HG02798 (cell line): ENCODE measurements at regions not wholly inside any gene's neighbourhood (a gene's known extent, or its start where the extent isn't known, plus 50 kb on each side); places are given as distances from the start of the nearest gene placed in this dataset.

Source experiments
- ATAC-seq: cut with Tn5 transposase; IDR thresholded peaks from one replicate; pipeline ENCODE4 v1.9.1; 2021; ENCODE audit warnings: mild to moderate bottlenecking; ENCODE audit not compliant: unreplicated experiment, poor library complexity

DNA sequence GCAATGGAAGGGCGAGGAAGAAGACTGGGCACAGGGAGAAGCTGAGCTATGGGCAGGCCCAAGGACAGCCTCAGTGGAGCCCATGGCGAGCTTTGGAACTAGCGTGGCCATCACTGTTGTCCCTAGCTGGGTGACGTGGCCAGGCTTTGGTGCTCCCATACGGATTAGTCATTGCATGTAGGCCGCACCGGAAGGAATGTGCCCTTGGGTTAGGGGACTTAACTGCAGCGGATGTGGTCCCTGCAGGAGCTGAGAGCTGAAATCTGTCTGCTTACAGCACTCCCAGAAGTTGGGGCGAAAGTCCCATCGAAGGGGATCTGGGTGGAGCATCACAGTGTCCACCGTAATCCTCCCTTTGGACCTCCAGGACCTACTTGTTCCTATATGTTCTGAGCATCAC is 133.7 kb downstream of the PAPOLA start:
- no peak for ATAC-seq

DNA sequence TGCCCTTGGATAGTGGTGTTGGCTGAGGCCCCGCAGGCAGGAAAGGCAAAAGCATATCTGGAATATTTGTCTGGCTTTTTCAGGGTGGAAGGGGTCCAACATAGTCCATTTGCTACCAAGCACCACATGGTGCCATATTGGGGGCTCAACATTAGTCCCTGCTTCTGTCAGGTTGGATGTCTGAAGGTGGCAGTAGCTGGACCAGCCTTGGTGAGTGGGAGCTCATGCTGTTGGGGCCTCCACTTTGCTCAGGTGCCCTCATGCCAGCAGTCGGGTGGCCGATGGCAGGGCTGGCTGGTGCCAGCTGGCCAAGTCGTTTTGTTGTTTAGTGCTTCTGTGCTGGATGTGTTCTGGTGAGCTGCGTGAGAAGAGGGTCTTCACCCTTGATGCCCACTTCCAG is 135.3 kb downstream of the PAPOLA start:
- no peak for ATAC-seq

DNA sequence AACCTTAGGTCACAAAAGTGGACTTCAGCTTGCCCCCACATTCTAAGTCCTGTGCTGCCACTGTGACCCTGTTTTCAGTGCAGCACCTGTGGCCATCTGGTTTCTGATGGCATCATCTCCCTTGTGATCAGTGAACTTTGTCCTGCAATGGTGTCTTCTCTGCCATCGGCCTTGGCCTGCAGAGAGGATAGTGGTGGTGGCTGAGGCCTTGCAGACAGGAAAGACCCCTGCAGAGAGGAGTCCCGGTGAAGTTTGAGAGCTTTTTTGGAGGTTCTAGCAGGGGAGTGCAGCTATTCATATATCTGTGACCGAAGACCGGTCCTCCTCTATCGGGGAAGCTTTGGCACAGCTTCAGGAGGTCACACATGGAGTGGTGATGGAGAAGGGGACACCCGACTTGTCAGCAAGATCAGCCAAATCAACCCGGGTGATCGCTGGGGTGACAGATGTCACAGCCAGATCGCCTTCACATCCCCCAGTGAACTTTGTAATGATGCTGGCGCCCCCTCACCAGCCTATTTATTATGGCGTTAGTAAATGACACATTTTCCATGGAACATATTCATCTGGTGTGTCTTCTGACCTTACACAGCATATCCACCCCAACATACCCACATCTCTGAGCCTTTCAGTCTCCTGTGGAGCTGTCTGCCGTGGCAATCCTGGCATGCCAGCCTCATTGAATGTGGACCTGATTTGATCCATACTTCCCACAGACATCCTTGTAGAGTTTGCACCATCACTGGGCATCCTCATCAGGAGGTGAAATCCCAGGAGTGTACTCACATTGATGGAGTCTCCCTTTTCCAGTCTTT is 136.1 kb downstream of the PAPOLA start:
- ATAC-seq: no peak

DNA sequence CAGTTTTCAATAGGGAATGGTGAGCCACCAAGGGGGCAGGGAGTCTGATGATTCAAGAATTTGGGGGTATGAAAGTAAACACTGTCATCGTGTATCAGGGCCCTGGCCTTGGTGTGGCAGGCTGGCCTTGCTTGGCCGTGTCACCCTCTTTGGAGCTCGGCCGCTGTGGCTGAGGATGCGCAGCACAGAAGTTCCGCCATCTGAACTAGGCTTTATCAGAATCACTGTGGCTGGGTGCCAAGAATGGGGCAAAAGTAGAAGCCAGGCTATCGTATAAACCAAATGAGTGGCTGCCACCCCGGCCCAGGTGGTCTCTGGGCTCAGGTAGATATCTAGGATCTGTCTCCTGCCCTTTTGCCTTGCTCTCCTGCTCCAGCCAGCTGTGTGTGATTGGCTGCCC is 137.4 kb downstream of the PAPOLA start:
- ATAC-seq: no peak

DNA sequence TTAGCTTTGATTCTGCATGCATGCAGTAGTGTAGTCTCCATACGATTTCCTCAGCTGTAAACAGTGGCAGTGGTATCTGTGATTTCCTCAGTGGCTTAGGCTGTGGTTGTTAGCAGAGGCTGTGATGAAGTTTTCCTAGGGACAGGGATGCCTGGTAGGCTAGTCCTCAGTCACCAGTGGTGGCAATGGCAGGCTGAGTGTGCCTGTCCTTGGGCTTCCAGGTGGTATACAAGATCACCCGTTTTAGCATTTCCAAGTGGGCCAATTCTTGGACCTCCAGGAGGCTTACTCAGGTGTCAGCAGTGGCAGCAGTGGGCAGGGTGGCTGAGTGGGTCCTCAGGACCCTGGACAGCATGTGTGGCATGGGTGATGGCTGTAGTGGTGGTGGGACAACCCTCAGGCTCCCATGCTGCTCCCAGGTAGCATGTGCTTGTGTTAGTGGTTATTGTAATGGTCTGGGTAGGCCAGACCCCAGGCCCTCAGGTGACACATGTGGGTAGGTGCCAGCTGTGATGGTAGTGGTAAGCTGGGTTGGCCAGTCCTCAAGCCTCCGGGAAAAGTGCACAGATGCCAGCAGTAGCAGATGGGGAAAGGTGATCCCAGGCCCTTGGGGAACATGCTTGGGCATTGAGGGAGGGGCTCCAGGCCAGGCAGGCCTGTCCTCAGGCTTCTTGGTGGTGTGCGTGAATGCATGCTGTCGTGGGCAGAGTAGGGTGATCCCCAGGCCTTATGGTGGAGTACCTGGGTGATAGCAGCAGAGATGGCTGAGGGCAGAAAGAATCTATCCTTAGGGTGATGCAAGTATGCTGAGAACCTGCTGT is 146.5 kb downstream of the PAPOLA start:
- ATAC-seq: no peak

DNA sequence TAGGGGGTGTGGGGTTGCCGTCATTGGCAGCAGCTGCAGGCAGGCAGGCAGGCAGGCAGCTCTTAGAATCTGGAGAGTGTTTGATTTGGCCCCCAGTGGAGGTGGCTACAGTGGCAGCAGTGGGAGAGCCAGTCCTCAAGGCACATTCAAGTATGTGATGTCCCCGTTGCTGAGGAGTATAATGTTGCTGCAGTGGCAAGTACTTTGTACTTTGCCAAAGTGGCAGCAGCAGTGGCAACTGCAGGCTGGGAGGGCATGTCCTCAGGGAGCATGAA is 147.1 kb downstream of the PAPOLA start:
- no peak for ATAC-seq

DNA sequence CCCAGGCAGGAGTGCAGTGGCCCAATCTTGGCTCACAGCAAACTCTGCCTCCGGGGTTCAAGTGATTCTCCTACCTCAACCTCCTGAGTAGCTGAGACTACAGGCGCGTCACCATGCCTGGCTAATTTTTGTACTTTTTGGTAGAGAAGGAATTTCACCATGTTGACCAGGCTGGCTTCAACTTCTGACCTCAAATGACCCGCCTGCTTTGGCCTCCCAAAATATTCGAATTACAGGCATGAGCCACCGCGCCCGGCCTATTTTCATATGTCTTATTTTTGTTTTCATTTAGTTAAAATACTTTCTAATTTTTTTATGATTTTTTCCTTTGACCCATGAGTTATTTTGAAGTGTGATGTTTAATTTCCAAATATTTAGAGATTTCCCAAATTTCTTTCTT is 143.6 kb upstream of the VRK1 start:
- ATAC-seq: no peak

DNA sequence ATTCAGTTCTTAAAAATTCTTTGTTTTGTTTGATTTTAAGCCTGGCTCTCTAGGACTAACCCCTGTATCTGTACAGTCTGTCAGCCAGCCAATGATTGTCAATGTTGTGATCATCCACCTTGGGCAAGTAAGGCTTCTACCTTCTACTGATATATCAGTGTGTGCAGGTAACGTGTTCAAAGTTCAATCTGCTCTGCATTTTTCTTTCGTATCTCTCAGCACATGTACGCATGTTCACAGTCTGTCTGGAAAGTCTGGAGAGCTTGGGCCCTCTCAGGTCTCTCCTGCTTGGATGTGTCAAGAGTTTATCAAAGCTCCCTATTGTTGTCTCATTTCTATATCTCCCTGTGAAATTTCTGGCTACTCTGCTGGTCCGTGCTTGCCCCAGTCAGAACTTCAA is 138.6 kb upstream of the VRK1 start:
- ATAC-seq: no peak

DNA sequence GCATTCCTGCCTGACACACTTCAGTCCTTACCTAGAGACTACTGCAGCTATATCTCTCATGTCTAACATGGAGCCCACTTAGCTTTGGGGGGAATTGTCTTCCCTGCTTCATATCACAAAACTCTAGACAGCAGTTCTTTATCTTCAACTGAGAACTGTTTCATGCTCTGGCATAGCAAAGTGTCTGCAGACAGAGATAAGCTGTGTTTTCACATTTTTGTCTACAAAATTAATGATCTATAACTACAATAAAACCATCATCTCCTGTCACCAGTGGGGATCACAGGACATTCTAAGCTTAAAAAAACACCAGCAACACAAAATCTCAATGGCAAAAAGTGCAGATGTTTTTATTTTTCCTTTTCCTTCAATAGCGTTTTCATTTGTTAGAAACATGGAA is 137.1 kb upstream of the VRK1 start:
- ATAC-seq: no peak

DNA sequence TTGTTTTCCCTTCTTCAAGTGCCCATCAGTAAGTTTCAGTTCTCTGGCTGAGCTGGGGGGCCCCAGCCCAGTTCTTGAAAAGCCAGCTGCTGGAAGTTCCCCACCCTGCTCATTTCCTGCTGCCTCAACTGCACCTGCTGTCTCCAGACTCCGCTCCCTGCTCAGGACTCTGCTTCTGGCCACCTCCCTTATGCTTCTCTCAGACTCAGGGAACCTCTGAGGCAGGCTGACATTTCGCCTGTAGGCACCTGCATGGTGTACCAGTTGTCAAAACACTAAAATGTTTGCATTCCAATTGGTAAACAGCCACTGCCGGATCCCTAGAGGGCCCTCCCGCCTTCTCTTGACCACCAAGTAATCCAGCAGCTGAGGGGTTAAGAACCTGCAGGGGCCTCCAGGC is 136.5 kb upstream of the VRK1 start:
- no peak for ATAC-seq

DNA sequence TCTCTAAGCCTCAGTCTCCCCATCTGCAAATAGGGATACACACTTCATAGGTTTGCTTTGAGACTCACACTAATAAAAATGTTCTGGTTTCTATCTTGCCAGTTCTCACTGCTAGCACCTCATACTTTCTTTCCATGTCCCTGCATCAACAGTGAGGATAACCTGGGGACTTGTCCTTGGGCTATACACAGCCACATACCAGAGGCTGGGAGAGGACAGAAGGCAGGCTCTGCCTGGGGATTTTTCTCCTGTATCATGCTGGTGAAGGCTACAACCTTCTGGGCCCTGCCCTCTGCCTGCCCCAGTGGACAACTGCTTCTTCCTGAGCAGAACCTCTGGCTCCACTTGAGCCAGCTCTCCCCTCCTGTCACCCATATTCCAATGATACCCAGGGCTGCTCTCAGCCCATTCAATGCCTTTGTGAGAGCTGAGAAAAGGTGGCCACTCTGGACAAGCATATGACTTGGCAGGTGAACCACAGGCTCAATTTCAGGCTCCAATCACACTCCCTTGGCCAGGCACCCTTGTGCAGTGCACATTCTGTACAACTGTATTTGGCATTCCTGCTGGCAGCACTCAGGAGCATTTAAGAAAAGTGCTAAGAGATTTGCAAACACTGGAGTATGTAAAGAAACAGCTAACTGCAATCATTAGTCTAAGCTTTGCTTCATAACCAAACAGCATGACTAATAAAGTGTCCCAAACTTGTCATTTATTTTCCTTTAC is 135.8 kb upstream of the VRK1 start:
- no peak for ATAC-seq

DNA sequence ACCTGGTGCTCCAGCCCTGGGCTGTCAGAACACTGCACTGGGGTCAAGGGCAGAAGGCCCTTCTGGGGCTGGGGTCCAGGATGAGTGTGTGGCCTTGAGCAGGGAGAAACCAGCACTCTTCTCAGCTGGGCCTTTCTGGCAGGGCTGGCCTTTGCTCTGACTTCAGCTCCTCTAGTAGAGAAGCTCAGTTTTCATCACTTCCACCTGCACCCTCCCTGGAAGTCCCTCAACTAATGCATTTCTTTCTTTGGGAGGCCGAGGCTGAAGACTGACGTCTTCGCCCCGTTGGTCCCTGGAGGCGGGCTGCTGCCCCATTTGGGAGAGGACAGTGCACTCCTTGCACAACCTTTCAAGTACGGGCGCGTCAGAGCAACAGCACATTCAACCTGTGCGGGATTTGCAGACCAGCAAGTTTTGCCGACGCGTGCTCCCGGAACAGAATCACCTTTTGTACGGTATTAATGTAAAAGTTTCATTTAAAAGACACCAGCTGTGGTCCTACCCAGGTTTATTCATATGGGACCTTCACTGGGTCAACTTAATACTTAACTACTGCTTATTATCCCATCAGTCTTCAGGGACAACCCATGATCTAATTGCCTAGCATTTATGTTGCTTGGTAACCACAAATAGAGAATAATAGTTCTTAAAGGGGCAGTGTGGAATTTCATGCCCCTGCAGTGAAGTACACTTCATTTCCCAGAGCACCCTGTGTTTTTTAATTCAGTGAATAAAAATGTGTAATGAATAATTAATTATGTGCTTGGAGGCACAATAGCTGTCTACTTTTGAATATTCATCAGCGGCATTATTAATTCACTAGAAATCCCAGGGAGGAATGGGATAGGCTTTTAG is 134.8 kb upstream of the VRK1 start:
- ATAC-seq: no peak

DNA sequence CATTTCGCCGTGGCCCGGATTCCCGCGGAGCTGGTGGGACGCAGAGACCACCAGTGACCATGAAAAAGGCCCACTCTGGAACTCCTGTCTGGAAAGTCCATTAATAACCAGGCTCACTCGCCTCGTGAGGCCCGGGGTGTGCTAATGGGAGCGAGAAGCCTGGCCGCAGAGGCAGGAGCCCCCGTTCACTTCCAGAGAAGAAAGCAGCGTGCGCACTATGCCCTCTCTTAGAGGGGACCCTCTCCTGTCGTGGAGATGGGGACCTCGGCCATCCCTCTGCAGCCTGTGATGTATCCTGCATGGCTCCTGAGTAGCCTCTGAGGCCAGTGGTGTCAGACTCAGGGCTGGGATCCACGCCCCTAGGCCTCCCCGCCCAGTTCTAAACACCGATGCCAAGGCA is 134.1 kb upstream of the VRK1 start:
- ATAC-seq: no peak

DNA sequence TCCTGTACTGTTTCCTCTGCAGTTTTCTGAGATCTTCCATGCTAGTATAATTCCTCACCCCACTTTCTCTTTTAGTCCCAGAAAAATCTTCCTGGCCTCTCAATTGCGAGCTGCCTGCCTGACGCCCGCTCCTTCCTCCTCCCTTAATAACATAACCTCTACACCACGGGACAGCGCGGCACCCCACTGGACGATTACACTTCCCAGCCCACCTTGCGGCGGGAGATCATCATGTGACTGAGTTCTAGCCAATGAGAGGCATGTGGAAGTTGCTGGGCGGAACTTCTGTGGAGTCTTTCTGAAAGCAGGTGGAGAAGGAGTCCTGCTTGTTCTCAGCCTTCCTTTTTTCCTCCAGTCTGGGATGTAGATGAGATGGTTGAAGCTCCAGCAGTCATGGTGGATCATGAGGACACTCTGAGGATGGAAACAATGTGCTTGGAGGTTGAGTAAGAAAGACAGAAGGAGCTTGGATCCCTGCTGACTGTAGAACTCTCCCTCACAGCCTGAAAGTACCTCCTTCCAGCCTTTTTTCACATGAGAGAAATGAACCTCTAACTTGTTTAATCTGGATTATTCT is 133.6 kb upstream of the VRK1 start:
- no peak for ATAC-seq

DNA sequence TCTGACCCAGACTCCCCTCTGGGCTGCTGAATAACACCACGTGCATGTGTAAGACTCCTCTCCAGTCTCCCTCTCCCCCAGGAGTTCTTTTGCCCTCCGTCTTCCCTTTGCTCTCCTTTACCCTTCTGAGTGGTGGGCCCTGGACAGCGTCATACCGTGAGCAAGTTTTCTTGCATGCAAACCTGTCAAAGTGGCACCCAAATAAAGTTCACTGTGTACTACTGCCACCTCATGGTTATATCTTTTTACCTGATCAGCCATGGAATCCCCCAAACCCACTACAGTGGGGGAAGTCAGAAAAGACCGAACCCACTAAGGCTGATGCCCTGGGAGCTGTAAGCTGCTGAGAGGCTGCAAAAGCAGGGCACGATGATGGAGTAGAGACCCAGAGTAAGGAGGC is 131.1 kb upstream of the VRK1 start:
- no peak for ATAC-seq

DNA sequence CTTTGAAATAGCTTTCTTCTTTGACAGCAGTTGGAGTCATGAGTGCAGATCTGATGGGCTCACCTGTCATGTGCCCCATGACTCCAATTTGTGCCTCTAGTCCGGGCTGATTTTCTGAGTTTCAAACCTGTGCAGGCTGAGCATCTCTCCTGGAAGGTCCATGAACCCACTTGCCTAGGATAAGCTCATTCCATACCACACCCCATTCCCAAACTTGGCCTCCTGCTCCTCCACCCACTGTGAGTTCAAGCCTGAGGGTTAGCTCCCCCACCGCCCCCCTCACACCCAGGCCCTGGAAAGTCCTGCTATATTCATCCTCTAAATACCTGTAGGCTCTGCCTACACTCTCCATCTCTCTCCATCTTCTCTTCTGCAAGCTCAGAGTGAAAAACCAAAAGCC is 126.8 kb upstream of the VRK1 start:
- ATAC-seq: no peak

DNA sequence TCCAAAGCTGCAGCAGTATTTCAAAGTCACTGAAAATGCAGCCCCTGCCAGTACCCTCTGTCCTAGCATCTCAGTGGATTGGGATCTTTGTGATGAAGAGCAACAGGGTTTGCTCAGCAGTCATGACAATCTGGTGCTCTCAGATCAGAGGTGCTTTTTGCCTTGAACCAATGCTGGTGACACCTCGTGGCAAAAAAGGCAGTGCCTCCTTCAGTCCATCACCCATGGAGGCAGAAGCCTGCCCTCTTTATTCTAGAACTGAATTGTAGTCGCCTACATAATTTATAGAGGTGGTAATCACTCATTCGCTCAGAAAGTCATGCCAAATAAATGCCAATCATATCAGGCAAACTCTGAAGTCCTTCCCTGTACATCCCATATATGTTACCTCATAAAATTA is 126.0 kb upstream of the VRK1 start:
- no peak for ATAC-seq

DNA sequence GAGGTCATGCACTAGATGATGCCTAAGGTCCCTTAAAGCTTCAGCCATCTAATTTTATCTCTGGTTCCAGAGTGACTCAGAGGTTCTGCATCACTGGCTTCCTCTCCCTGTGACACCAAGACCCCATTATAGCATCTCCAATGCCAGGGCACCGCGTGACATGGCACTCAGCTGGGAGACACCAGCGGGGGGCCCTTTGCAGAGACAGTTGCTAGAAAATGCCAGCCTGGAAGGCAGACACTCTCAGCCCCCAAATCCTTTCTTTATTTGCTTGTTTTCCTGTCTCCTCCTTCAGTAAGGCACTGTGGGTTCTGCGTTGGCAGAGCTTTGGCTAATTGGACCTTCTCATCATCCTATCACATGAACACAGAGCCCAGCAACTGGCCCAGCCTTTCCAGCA is 123.5 kb upstream of the VRK1 start:
- no peak for ATAC-seq

DNA sequence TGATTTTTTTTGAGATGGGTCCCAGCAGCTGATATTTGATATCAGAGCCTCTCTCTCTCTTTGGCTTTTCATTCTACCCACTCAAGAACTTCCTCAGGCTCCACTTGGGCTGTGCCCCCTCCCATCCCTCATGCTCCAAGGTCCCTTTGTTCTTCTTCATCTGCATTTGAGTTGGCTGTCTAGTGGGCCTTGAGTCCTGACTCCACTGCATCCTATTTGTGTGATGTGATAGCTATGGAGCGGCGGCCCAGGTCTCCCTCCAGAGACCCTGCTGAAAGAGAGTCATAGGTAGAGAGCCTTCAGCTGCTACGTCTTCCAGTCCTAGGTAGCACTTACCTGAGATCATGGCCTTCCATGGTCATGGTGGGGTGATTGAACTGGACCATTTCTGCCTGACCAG is 123.1 kb upstream of the VRK1 start:
- ATAC-seq: no peak

DNA sequence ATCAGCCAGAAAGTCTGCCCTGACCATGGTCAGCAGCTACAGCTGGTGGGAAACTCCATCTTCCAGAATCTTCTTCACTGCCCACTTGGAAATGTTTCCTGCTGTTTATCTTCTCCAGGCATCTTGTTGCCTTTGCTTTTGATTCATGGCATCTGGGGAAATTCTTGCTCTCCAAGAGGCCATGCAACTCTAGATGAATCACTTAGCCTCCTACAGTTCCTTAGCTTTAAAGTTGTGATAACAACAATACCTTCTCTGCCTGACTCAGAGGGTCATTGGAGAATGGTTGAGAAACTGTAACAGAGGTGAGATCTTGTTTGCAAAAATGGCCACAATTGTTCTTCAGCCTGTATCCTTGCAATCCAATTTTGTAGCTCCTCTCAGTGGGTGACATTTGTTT is 121.0 kb upstream of the VRK1 start:
- no peak for ATAC-seq
